H9 (cell line): ENCODE measurements at regions not wholly inside any gene's neighbourhood (a gene's known extent, or its start where the extent isn't known, plus 50 kb on each side); places are given as distances from the start of the nearest gene placed in this dataset.

ENCODE experiments used
- DNase-seq: peaks from one replicate; pipeline ENCODE4 v3.0.0-alpha.2; 2017
- H2AFZ ChIP-seq: one replicate; pipeline ENCODE4 v1.6.1; 2013; ENCODE audit warnings: mild to moderate bottlenecking, low read length, control low read depth, moderate library complexity
- H2AK5ac ChIP-seq: 2 replicates; pipeline ENCODE4 v1.6.1; 2013; ENCODE audit warnings: low read length, control low read depth, mixed read lengths; ENCODE audit not compliant: insufficient read length
- H2BK120ac ChIP-seq: one replicate; pipeline ENCODE4 v1.6.1; 2013; ENCODE audit warnings: low read depth, mild to moderate bottlenecking, low read length, control low read depth, inconsistent platforms; ENCODE audit not compliant: poor library complexity, severe bottlenecking
- H2BK12ac ChIP-seq: 2 replicates; pipeline ENCODE4 v1.6.1; 2013; ENCODE audit warnings: low read length, control low read depth, mixed read lengths, low read depth; ENCODE audit not compliant: insufficient read length
- H2BK15ac ChIP-seq: 2 replicates; pipeline ENCODE4 v1.6.1; 2013; ENCODE audit warnings: low read depth, low read length, control low read depth
- H2BK20ac ChIP-seq: one replicate; pipeline ENCODE4 v1.6.1; 2013; ENCODE audit warnings: low read depth, mild to moderate bottlenecking, low read length, control low read depth, inconsistent platforms; ENCODE audit not compliant: poor library complexity, severe bottlenecking
- H2BK5ac ChIP-seq: 2 replicates; pipeline ENCODE4 v1.6.1; 2013; ENCODE audit warnings: low read length, control low read depth, mixed read lengths; ENCODE audit not compliant: insufficient read length
- H3K14ac ChIP-seq: 2 replicates; pipeline ENCODE4 v1.6.1; 2013; ENCODE audit warnings: low read length, control low read depth; ENCODE audit not compliant: insufficient read depth
- H3K18ac ChIP-seq: 2 replicates; pipeline ENCODE4 v1.6.1; 2013; ENCODE audit warnings: low read depth, mild to moderate bottlenecking, mixed read lengths, low read length, control low read depth; ENCODE audit not compliant: insufficient read length
- H3K23ac ChIP-seq: 2 replicates; pipeline ENCODE4 v1.6.1; 2013; ENCODE audit warnings: low read length, control low read depth, mixed read lengths, low read depth; ENCODE audit not compliant: insufficient read length
- H3K23me2 ChIP-seq: 2 replicates; pipeline ENCODE4 v1.6.1; 2013; ENCODE audit warnings: low read depth, mild to moderate bottlenecking, mixed read lengths, low read length, control low read depth; ENCODE audit not compliant: insufficient read length, poor library complexity, severe bottlenecking
- H3K27ac ChIP-seq: 2 replicates; pipeline ENCODE4 v1.5.1; 2013; ENCODE audit warnings: low read length, control low read depth, mixed read lengths, low read depth; ENCODE audit not compliant: insufficient read length
- H3K27me3 ChIP-seq: 2 replicates; pipeline ENCODE4 v1.6.1; 2013; ENCODE audit warnings: low read length, control low read depth, inconsistent platforms; ENCODE audit not compliant: insufficient read depth
- H3K4ac ChIP-seq: 2 replicates; pipeline ENCODE4 v1.6.1; 2013; ENCODE audit warnings: low read depth, mild to moderate bottlenecking, control low read depth, inconsistent platforms, low read length, moderate library complexity
- H3K4me1 ChIP-seq: 2 replicates; pipeline ENCODE4 v1.6.1; 2013; ENCODE audit warnings: low read length, control low read depth, inconsistent platforms; ENCODE audit not compliant: insufficient read depth
- H3K4me2 ChIP-seq: 2 replicates; pipeline ENCODE4 v1.6.1; 2013; ENCODE audit warnings: low read length, control low read depth, mixed read lengths; ENCODE audit not compliant: insufficient read length, insufficient read depth
- H3K56ac ChIP-seq: 2 replicates; pipeline ENCODE4 v1.6.1; 2013; ENCODE audit warnings: low read depth, mild to moderate bottlenecking, mixed read lengths, low read length, control low read depth; ENCODE audit not compliant: insufficient read length
- H3K79me1 ChIP-seq: 2 replicates; pipeline ENCODE4 v1.6.1; 2013; ENCODE audit warnings: low read depth, mild to moderate bottlenecking, moderate library complexity, low read length, control low read depth, inconsistent platforms; ENCODE audit not compliant: insufficient read depth, poor library complexity, severe bottlenecking
- H3K79me2 ChIP-seq: 2 replicates; pipeline ENCODE4 v1.6.1; 2013; ENCODE audit warnings: low read length, control low read depth, inconsistent platforms; ENCODE audit not compliant: insufficient read depth
- H3K9ac ChIP-seq: 2 replicates; pipeline ENCODE4 v1.6.1; 2013; ENCODE audit warnings: low read length, control low read depth, mixed read lengths; ENCODE audit not compliant: insufficient read length; ENCODE audit errors: extremely low read depth
- H3K9me3 ChIP-seq: one replicate; pipeline ENCODE4 v1.6.1; 2013; ENCODE audit warnings: low read depth, low read length, inconsistent platforms; ENCODE audit not compliant: control insufficient read depth
- H3T11ph ChIP-seq: one replicate; pipeline ENCODE4 v1.6.1; 2013; ENCODE audit warnings: mild to moderate bottlenecking, low read length, control low read depth, inconsistent platforms
- H4K20me1 ChIP-seq: one replicate; pipeline ENCODE4 v1.6.1; 2013; ENCODE audit not compliant: control insufficient read depth, insufficient read length, insufficient read depth
- H4K5ac ChIP-seq: 2 replicates; pipeline ENCODE4 v1.6.1; 2013; ENCODE audit warnings: low read depth, mild to moderate bottlenecking, mixed read lengths, low read length, control low read depth; ENCODE audit not compliant: insufficient read length
- H4K8ac ChIP-seq: replicated peaks from 2 replicates; pipeline ENCODE4 v1.6.1; 2013; ENCODE audit warnings: low read length, control low read depth, mixed read lengths, low read depth; ENCODE audit not compliant: insufficient read length
- H4K91ac ChIP-seq: 2 replicates; pipeline ENCODE4 v1.6.1; 2013; ENCODE audit warnings: low read depth, mild to moderate bottlenecking, moderate library complexity, mixed read lengths, low read length, control low read depth; ENCODE audit not compliant: insufficient read length
- H3K27ac Mint-ChIP-seq, 3 experiments: 2 replicates in 2 of 3; 3 replicates in 1 of 3; pipeline ENCODE4 v1.8.0; 2020 to 2021; ENCODE audit warnings: mixed read lengths in 3 of 3, mild to moderate bottlenecking in 1 of 3, moderate library complexity in 1 of 3
- H3K27me3 Mint-ChIP-seq: 2 replicates; pipeline ENCODE4 v1.8.0; 2021; ENCODE audit warnings: low read depth, mild to moderate bottlenecking, moderate library complexity, mixed read lengths
- H3K36me3 Mint-ChIP-seq, 3 experiments: 2 replicates in 2 of 3; 3 replicates in 1 of 3; pipeline ENCODE4 v1.8.0; 2020 to 2021; ENCODE audit warnings: low read depth in 3 of 3, mixed read lengths in 3 of 3; ENCODE audit not compliant: insufficient read depth in 1 of 3
- H3K4me1 Mint-ChIP-seq, 2 experiments: 2 replicates each; pipeline ENCODE4 v1.8.0; 2020; ENCODE audit warnings: mixed read lengths in 2 of 2
- H3K4me3 Mint-ChIP-seq, 2 experiments: 2 replicates in 1 of 2; 3 replicates in 1 of 2; pipeline ENCODE4 v1.8.0; 2020 to 2021; ENCODE audit warnings: mild to moderate bottlenecking in 2 of 2, mixed read lengths in 2 of 2, moderate library complexity in 1 of 2
- H3K9me3 Mint-ChIP-seq, 2 experiments: 2 replicates in 1 of 2; 3 replicates in 1 of 2; pipeline ENCODE4 v1.8.0; 2020; ENCODE audit warnings: mild to moderate bottlenecking in 2 of 2, mixed read lengths in 2 of 2, moderate library complexity in 1 of 2
- CTCF ChIP-seq: fragments of 200-600 bp; sonication (generic); conservative IDR thresholded peaks from 3 replicates; pipeline ENCODE4 v1.8.0; 2021; ENCODE audit warnings: antibody characterized with exemption, mild to moderate bottlenecking
- WGBS: extraction: QIAGEN DNeasy Blood & Tissue Kit; methylation state at CpG from one replicate; pipeline ENCODE4 v1.1.7; 2013; ENCODE audit warnings: missing lambda C conversion rate, low lambda C conversion rate, mixed read lengths; ENCODE audit not compliant: insufficient read length; ENCODE audit errors: extremely low coverage; 5-methylcytosine and 5-hydroxymethylcytosine counted together

GRCh38 chr12:88924162-88924561 lies 343.9 kb upstream of the KITLG start:
- H3K14ac ChIP-seq: no peak overlapping the region
- H4K5ac ChIP-seq: no peak overlapping the region
- Mint-ChIP-seq H3K9me3 (peaks cover 0 to 3% of the 10 kb centered on the region in 2 experiments; a peak in 1 of 5 replicates), H3K4me1 (peaks cover 15 to 16% of the 10 kb centered on the region in 2 experiments), H3K27ac (no peak overlapping the region; a peak in 1 of 7 replicates), H3K36me3 (0 out of 7 replicates have a peak, but pooled peaks cover 0 to 3% (median 0%) of the 10 kb centered on the region in 3 experiments), H3K27me3 (no peaks in the 10 kb centered on the region), H3K4me3 (no peak overlapping the region)
- H2AK5ac ChIP-seq: no peak overlapping the region
- H3K56ac ChIP-seq: no peak overlapping the region
- no peaks in the 10 kb centered on the region for H3K23me2 ChIP-seq
- no peak overlapping the region for H2AFZ ChIP-seq
- TF ChIP-seq CTCF: no peak
- H4K91ac ChIP-seq: no peak overlapping the region
- no peak overlapping the region for H2BK5ac ChIP-seq
- no peaks in the 10 kb centered on the region for H3K9me3 ChIP-seq
- H2BK12ac ChIP-seq: no peak overlapping the region
- no peaks in the 10 kb centered on the region for H3K27me3 ChIP-seq
- no peak overlapping the region for H3K27ac ChIP-seq
- no peak overlapping the region for H3K9ac ChIP-seq
- no peak overlapping the region for H3K4me2 ChIP-seq
- no peak overlapping the region for H4K8ac ChIP-seq
- H3K4me1 ChIP-seq: peaks cover 3% of the 10 kb centered on the region; the same call in 1 of the 2 replicates
- H2BK20ac ChIP-seq: no peak overlapping the region
- no peak overlapping the region for H3K23ac ChIP-seq
- no peaks in the 10 kb centered on the region for H3K79me1 ChIP-seq
- H3K79me2 ChIP-seq: no peaks in the 10 kb centered on the region
- no peaks in the 10 kb centered on the region for H4K20me1 ChIP-seq
- no peak overlapping the region for H3K4ac ChIP-seq
- no peak overlapping the region for H3K18ac ChIP-seq
- no peak for DNase-seq
- H3T11ph ChIP-seq: no peak overlapping the region
- H2BK15ac ChIP-seq: no peak overlapping the region
- no CpG with 5 or more reads among the region's 4 CpGs for WGBS
- no peak overlapping the region for H2BK120ac ChIP-seq
